IMR-90 (cell line): ENCODE measurements at regions not wholly inside any gene's neighbourhood (a gene's known extent, or its start where the extent isn't known, plus 50 kb on each side); places are given as distances from the start of the nearest gene placed in this dataset.

Experiments used
- ATAC-seq: fragments of 200-7000 bp; cut with Tn5 transposase; 2 replicates; pipeline ENCODE4 v1.9.1; 2020; ENCODE audit warnings: low read depth, mild to moderate bottlenecking, moderate library complexity
- BruUV-seq: library from RNA; stranded (reverse); fragments of 400-500 nt; replicated peaks from 2 replicates; lab custom pipeline; 2021; lab: Mats Ljungman, UMichigan
- CTCF ChIA-PET: fragments of 300-600 bp; formaldehyde crosslinking; extraction: SDS; loops from one replicate; lab custom pipeline; 2021; ENCODE audit warnings: antibody characterized with exemption; lab: Yijun Ruan, JAX
- POLR2A ChIA-PET: fragments of 300-600 bp; sonication (Branson Sonifier 250); formaldehyde crosslinking; loops from one replicate; lab custom pipeline; 2022; ENCODE audit warnings: antibody characterized with exemption; ENCODE audit not compliant: unreplicated experiment; lab: Charles Lee
- DNase-seq: peaks from one replicate; pipeline ENCODE4 v3.0.0; 2013
- H2AFZ ChIP-seq: replicated peaks from 2 replicates; pipeline ENCODE3; 2013; ENCODE audit warnings: low read length, mild to moderate bottlenecking; ENCODE audit not compliant: poor library complexity
- H2AK5ac ChIP-seq: 2 replicates; pipeline ENCODE4 v1.6.1; 2013; ENCODE audit warnings: low read depth, low read length, inconsistent platforms
- H2AK9ac ChIP-seq: replicated peaks from 2 replicates; pipeline ENCODE3; 2013; ENCODE audit warnings: mild to moderate bottlenecking, low read depth, low read length, moderate library complexity; ENCODE audit not compliant: poor library complexity
- H2BK120ac ChIP-seq: 2 replicates; pipeline ENCODE4 v1.6.1; 2013; ENCODE audit warnings: low read depth, low read length, inconsistent platforms
- H2BK15ac ChIP-seq: 3 replicates; pipeline ENCODE4 v1.6.1; 2013; ENCODE audit warnings: low read depth, low read length, inconsistent platforms
- H2BK20ac ChIP-seq: 2 replicates; pipeline ENCODE4 v1.6.1; 2013; ENCODE audit warnings: low read depth, mild to moderate bottlenecking, inconsistent platforms, low read length, moderate library complexity
- H2BK5ac ChIP-seq: 2 replicates; pipeline ENCODE4 v1.6.1; 2013; ENCODE audit warnings: mild to moderate bottlenecking, low read depth, low read length, inconsistent platforms; ENCODE audit not compliant: poor library complexity, severe bottlenecking
- H3K14ac ChIP-seq: replicated peaks from 2 replicates; pipeline ENCODE4 v1.6.1; 2013; ENCODE audit warnings: low read depth, low read length, inconsistent platforms
- H3K18ac ChIP-seq: 2 replicates; pipeline ENCODE4 v1.6.1; 2013; ENCODE audit warnings: low read depth, low read length, control low read depth
- H3K23ac ChIP-seq: 2 replicates; pipeline ENCODE4 v1.6.1; 2013; ENCODE audit warnings: low read depth, low read length, inconsistent platforms
- H3K27ac ChIP-seq: 2 replicates; pipeline ENCODE4 v1.5.1; 2013; ENCODE audit warnings: mild to moderate bottlenecking, control low read depth, low read length; ENCODE audit not compliant: insufficient read depth
- H3K27me3 ChIP-seq: 2 replicates; pipeline ENCODE4 v1.6.1; 2013; ENCODE audit warnings: low read length; ENCODE audit not compliant: control insufficient read depth, insufficient read depth
- H3K36me3 ChIP-seq: 2 replicates; pipeline ENCODE4 v1.6.1; 2013; ENCODE audit warnings: low read length, mixed read lengths; ENCODE audit not compliant: control insufficient read depth, insufficient read depth
- H3K4ac ChIP-seq: 2 replicates; pipeline ENCODE4 v1.6.1; 2013; ENCODE audit warnings: low read depth, low read length, inconsistent platforms
- H3K4me1 ChIP-seq: 2 replicates; pipeline ENCODE4 v1.6.1; 2013; ENCODE audit warnings: low read length, mixed read lengths; ENCODE audit not compliant: control insufficient read depth, insufficient read depth
- H3K4me2 ChIP-seq: 2 replicates; pipeline ENCODE4 v1.6.1; 2013; ENCODE audit warnings: low read depth, mild to moderate bottlenecking, control low read depth, low read length, moderate library complexity
- H3K4me3 ChIP-seq: 2 replicates; pipeline ENCODE4 v1.5.1; 2013; ENCODE audit warnings: low read depth, mild to moderate bottlenecking, control low read depth, low read length, moderate library complexity; ENCODE audit not compliant: insufficient read depth
- H3K56ac ChIP-seq: 2 replicates; pipeline ENCODE4 v1.6.1; 2013; ENCODE audit warnings: low read length, inconsistent platforms; ENCODE audit not compliant: insufficient read depth; ENCODE audit errors: extremely low read depth
- H3K79me1 ChIP-seq, 2 experiments: 2 replicates each; pipeline ENCODE4 v1.6.1; 2013; ENCODE audit warnings: low read length in 2 of 2, inconsistent platforms in 1 of 2, low read depth in 1 of 2
- H3K9ac ChIP-seq: 2 replicates; pipeline ENCODE4 v1.6.1; 2013; ENCODE audit warnings: low read depth, low read length, control low read depth
- H3K9me1 ChIP-seq: 2 replicates; pipeline ENCODE4 v1.6.1; 2013; ENCODE audit warnings: low read length, inconsistent platforms; ENCODE audit not compliant: insufficient read depth
- H3K9me3 ChIP-seq: 2 replicates; pipeline ENCODE4 v1.6.1; 2013; ENCODE audit warnings: low read length; ENCODE audit not compliant: control insufficient read depth, insufficient read depth
- H4K20me1 ChIP-seq: 2 replicates; pipeline ENCODE4 v1.6.1; 2013; ENCODE audit warnings: low read length, inconsistent platforms; ENCODE audit not compliant: insufficient read depth
- H4K5ac ChIP-seq: 2 replicates; pipeline ENCODE4 v1.6.1; 2013; ENCODE audit warnings: mild to moderate bottlenecking, low read depth, low read length, control low read depth
- H4K8ac ChIP-seq, 2 experiments: 2 replicates each; pipeline ENCODE4 v1.6.1; 2013; ENCODE audit warnings: low read depth in 2 of 2, low read length in 2 of 2, control low read depth in 1 of 2, inconsistent platforms in 1 of 2
- H4K91ac ChIP-seq: 2 replicates; pipeline ENCODE4 v1.6.1; 2013; ENCODE audit warnings: low read depth, low read length, inconsistent platforms; ENCODE audit not compliant: insufficient read depth
- BHLHE40 ChIP-seq: fragments of 150-350 bp; IDR thresholded peaks from 2 replicates; pipeline ENCODE4 v1.6.1; 2016; ENCODE audit warnings: mild to moderate bottlenecking, low read depth, low read length
- CEBPB ChIP-seq: IDR thresholded peaks from 2 replicates; pipeline ENCODE4 v1.6.1; 2012; ENCODE audit warnings: low read depth, low read length, improper control_type of control experiment
- CHD1 ChIP-seq: IDR thresholded peaks from 2 replicates; pipeline ENCODE4 v1.6.1; 2012; ENCODE audit warnings: low read depth, low read length, improper control_type of control experiment
- CTCF ChIP-seq: conservative IDR thresholded peaks from 2 replicates; pipeline ENCODE4 v1.5.1; 2012; ENCODE audit warnings: mild to moderate bottlenecking, low read depth, low read length, improper control_type of control experiment
- ELK1 ChIP-seq: fragments of 150-350 bp; IDR thresholded peaks from 2 replicates; pipeline ENCODE4 v1.6.1; 2016; ENCODE audit warnings: low read depth, mild to moderate bottlenecking, low read length, moderate library complexity, borderline replicate concordance
- FOS ChIP-seq: fragments of 150-350 bp; IDR thresholded peaks from 2 replicates; pipeline ENCODE4 v1.6.1; 2016; ENCODE audit warnings: low read depth, low read length
- MAFK ChIP-seq: IDR thresholded peaks from 2 replicates; pipeline ENCODE4 v1.6.1; 2012; ENCODE audit warnings: low read depth, low read length, improper control_type of control experiment
- MAZ ChIP-seq: IDR thresholded peaks from 2 replicates; pipeline ENCODE4 v1.6.1; 2012; ENCODE audit warnings: low read depth, mild to moderate bottlenecking, low read length, improper control_type of control experiment, moderate library complexity, borderline replicate concordance
- MXI1 ChIP-seq: IDR thresholded peaks from 2 replicates; pipeline ENCODE4 v1.6.1; 2012; ENCODE audit warnings: low read depth, mild to moderate bottlenecking, low read length, moderate library complexity, borderline replicate concordance
- NFE2L2 ChIP-seq: fragments of 150-350 bp; IDR thresholded peaks from 2 replicates; pipeline ENCODE4 v1.6.1; 2016; ENCODE audit warnings: low read depth, mild to moderate bottlenecking, low read length
- POLR2A ChIP-seq: IDR thresholded peaks from 2 replicates; pipeline ENCODE4 v1.6.1; 2012; ENCODE audit warnings: mild to moderate bottlenecking, low read depth, low read length
- RAD21 ChIP-seq: IDR thresholded peaks from 2 replicates; pipeline ENCODE4 v1.6.1; 2012; ENCODE audit warnings: low read length, improper control_type of control experiment
- RCOR1 ChIP-seq: IDR thresholded peaks from 2 replicates; pipeline ENCODE4 v1.6.1; 2012; ENCODE audit warnings: mild to moderate bottlenecking, low read length, improper control_type of control experiment; ENCODE audit not compliant: insufficient replicate concordance
- RFX5 ChIP-seq: IDR thresholded peaks from 2 replicates; pipeline ENCODE4 v1.8.0; 2012; ENCODE audit warnings: low read depth, mild to moderate bottlenecking, low read length, moderate library complexity
- SMC3 ChIP-seq: fragments of 150-350 bp; IDR thresholded peaks from 2 replicates; pipeline ENCODE4 v1.6.1; 2016; ENCODE audit warnings: low read depth, mild to moderate bottlenecking, antibody characterized with exemption, low read length, moderate library complexity
- USF2 ChIP-seq: fragments of 150-350 bp; IDR thresholded peaks from 2 replicates; pipeline ENCODE4 v1.6.1; 2017; ENCODE audit warnings: mild to moderate bottlenecking, antibody characterized with exemption, low read length, low read depth
- WGBS, 2 experiments: methylation state at CpG; one replicate each; pipeline versions ENCODE4 v1.1.5 to v1.1.7; 2013; ENCODE audit warnings: missing lambda C conversion rate in 2 of 2; ENCODE audit not compliant: insufficient read length in 1 of 2; ENCODE audit errors: extremely low coverage in 2 of 2; 5-methylcytosine and 5-hydroxymethylcytosine counted together
- dilution Hi-C: fragments of 300-500 bp; cut with HindIII; formaldehyde crosslinking; loops from one replicate; pipeline ENCODE4 v1.14.3; 2018; ENCODE audit warnings: low sequenced_read_pairs; ENCODE audit not compliant: unreplicated experiment
- in situ Hi-C: fragments of 300-500 bp; cut with MboI; formaldehyde crosslinking; loops from 3 replicates; pipeline ENCODE4 v1.14.3; 2019; ENCODE audit warnings: low sequenced_read_pairs, inconsistent platforms, mixed read lengths
- intact Hi-C: fragments of 100-400 bp; cut with micrococcal nuclease; formaldehyde crosslinking; loops from 2 replicates; pipeline ENCODE4 v1.10.0; 2022

DNA sequence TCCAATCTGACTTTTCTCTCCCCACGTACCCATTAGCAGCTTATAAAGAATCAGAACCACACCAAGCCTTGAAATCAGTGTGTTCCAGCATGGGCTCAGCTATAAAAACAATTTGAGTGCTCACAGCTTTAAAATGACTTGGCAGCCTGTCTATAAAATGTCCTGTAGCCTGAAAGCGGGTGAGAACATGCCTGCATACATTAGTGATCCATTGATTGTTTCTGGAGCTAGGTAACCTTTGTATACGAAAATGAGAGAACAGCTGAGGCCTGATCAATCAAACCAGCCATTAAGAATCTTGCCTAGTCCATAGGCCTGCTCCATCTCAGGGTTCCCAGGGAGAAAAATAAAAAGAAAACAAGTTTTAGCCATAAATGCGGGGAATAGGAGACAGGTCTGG lies 245.8 kb upstream of the SULF2 start:
- no peak overlapping the region for H4K8ac ChIP-seq
- H2BK5ac ChIP-seq: no peak overlapping the region
- no TSS peak for BruUV-seq
- ChIA-PET CTCF (no interaction called here), POLR2A (no interaction called here)
- H3K9me1 ChIP-seq: no peaks in the 10 kb centered on the region
- H3K27ac ChIP-seq: no peak overlapping the region
- H2AK9ac ChIP-seq: no peak overlapping the region
- intact Hi-C loops (no loop called here), in situ Hi-C loops (no loop called here), dilution Hi-C loops (no loop called here)
- no peak overlapping the region for H4K5ac ChIP-seq
- H3K79me1 ChIP-seq: no peaks in the 10 kb centered on the region
- H2AFZ ChIP-seq: no peak overlapping the region
- H3K4me3 ChIP-seq: no peak overlapping the region
- no peaks in the 10 kb centered on the region for H3K27me3 ChIP-seq
- H3K4me2 ChIP-seq: no peak overlapping the region
- no peak for DNase-seq
- H3K14ac ChIP-seq: no peak overlapping the region
- H3K18ac ChIP-seq: no peak overlapping the region
- H3K23ac ChIP-seq: no peak overlapping the region
- H3K9me3 ChIP-seq: peaks cover 3% of the 10 kb centered on the region
- no peak overlapping the region for H2BK20ac ChIP-seq
- no peak for ATAC-seq
- H3K56ac ChIP-seq: no peak overlapping the region
- no peak overlapping the region for H2BK120ac ChIP-seq
- H2BK15ac ChIP-seq: no peak overlapping the region
- H3K4ac ChIP-seq: no peak overlapping the region
- H4K91ac ChIP-seq: no peak overlapping the region
- no peak overlapping the region for H2AK5ac ChIP-seq
- no peaks in the 10 kb centered on the region for H3K4me1 ChIP-seq
- no peaks in the 10 kb centered on the region for H4K20me1 ChIP-seq
- TF ChIP-seq BHLHE40 (no peak), POLR2A (no peak), RAD21 (no peak), NFE2L2 (no peak), RFX5 (no peak), CTCF (no peak), USF2 (no peak), SMC3 (no peak), MAFK (no peak), MAZ (no peak), CEBPB (no peak), ELK1 (no peak), FOS (no peak), RCOR1 (no peak), CHD1 (no peak), MXI1 (no peak)
- no peaks in the 10 kb centered on the region for H3K36me3 ChIP-seq
- 29% methylated on average over 1 of the region's 4 CpGs; no CpG with 5 or more reads in 1 of the 2 experiments for WGBS, 2 experiments
- no peak overlapping the region for H3K9ac ChIP-seq
